GM12878 (cell line): ENCODE measurements at regions not wholly inside any gene's neighbourhood (a gene's known extent, or its start where the extent isn't known, plus 50 kb on each side); places are given as distances from the start of the nearest gene placed in this dataset.

Experiments
- ATAC-seq: fragments of 200-7000 bp; cut with Tn5 transposase; 3 replicates; pipeline ENCODE4 v1.9.1; 2020; ENCODE audit warnings: mild to moderate bottlenecking, moderate library complexity
- BruUV-seq: library from RNA; stranded (reverse); fragments of 400-500 nt; replicated peaks from 2 replicates; lab custom pipeline; 2021; lab: Mats Ljungman, UMichigan
- CTCF ChIA-PET: fragments of 300-600 bp; sonication (Branson Sonifier 250); formaldehyde crosslinking; extraction: SDS; loops from one replicate; lab custom pipeline; 2021; ENCODE audit warnings: inconsistent platforms; lab: Yijun Ruan, JAX
- POLR2A ChIA-PET: fragments of 350-600 bp; formaldehyde crosslinking; extraction: SDS; loops from one replicate; lab custom pipeline; 2021; ENCODE audit warnings: inconsistent platforms; lab: Charles Lee
- RAD21 ChIA-PET: fragments of 300-600 bp; sonication (Branson Sonifier 250); formaldehyde crosslinking; loops from one replicate; lab custom pipeline; 2023; ENCODE audit warnings: antibody characterized with exemption; ENCODE audit not compliant: unreplicated experiment; lab: Charles Lee
- SMC1A ChIA-PET: fragments of 300-600 bp; sonication (Branson Sonifier 250); formaldehyde crosslinking; loops from one replicate; lab custom pipeline; 2023; ENCODE audit not compliant: unreplicated experiment, uncharacterized antibody; lab: Charles Lee
- DNase-seq: peaks from one replicate; pipeline ENCODE4 v3.0.0-alpha.2; 2011; ENCODE audit warnings: low read depth, low spot score
- FAIRE-seq: peaks from 3 replicates; lab custom pipeline; 2011; peaks lifted over from hg19 to GRCh38; lab: Jason Lieb, UNC
- H2AFZ ChIP-seq: 2 replicates; pipeline ENCODE4 v1.6.0; 2011; ENCODE audit warnings: low read depth, low read length, control low read depth; ENCODE audit not compliant: control insufficient read depth
- H3K27ac ChIP-seq: 2 replicates; pipeline ENCODE4 v1.5.1; 2011; ENCODE audit warnings: control low read depth; ENCODE audit not compliant: control insufficient read depth, insufficient read depth
- H3K27me3 ChIP-seq, 2 experiments: replicated peaks in 1 of 2; 2 replicates each; pipeline versions ENCODE4 v1.6.0 to v1.6.1; 2011; ENCODE audit warnings: low read length in 1 of 2; ENCODE audit not compliant: control insufficient read depth in 2 of 2, insufficient read depth in 2 of 2
- H3K36me3 ChIP-seq, 2 experiments: 2 replicates each; pipeline ENCODE4 v1.5.1; 2011; ENCODE audit warnings: low read length in 1 of 2; ENCODE audit not compliant: control insufficient read depth in 2 of 2, insufficient read depth in 2 of 2
- H3K4me1 ChIP-seq: 2 replicates; pipeline ENCODE4 v1.6.1; 2011; ENCODE audit warnings: mild to moderate bottlenecking, low read length, moderate library complexity, mixed read lengths; ENCODE audit not compliant: control insufficient read depth, insufficient read depth
- H3K4me2 ChIP-seq: 2 replicates; pipeline ENCODE4 v1.6.0; 2011; ENCODE audit warnings: control low read depth; ENCODE audit not compliant: control insufficient read depth, insufficient read depth
- H3K4me3 ChIP-seq: fragments of 200-600 bp; sonication (generic); 2 replicates; pipeline ENCODE4 v1.5.1; 2016
- H3K79me2 ChIP-seq: 2 replicates; pipeline ENCODE4 v1.6.0; 2011; ENCODE audit warnings: low read length; ENCODE audit not compliant: control insufficient read depth, insufficient read depth
- H3K9ac ChIP-seq: 2 replicates; pipeline ENCODE4 v1.8.0; 2011; ENCODE audit warnings: low read length, control low read depth, mixed read lengths; ENCODE audit not compliant: control insufficient read depth, insufficient read depth
- H3K9me3 ChIP-seq: replicated peaks from 3 replicates; pipeline ENCODE4 v1.5.1; 2011; ENCODE audit warnings: mild to moderate bottlenecking, low read length; ENCODE audit not compliant: control insufficient read depth, insufficient read depth
- H4K20me1 ChIP-seq: 2 replicates; pipeline ENCODE4 v1.6.0; 2011; ENCODE audit not compliant: control insufficient read depth, insufficient read depth
- ASH2L ChIP-seq: fragments of 300-600, 200-600 bp; sonication (generic); IDR thresholded peaks from 2 replicates; pipeline ENCODE4 v1.6.1; 2017; ENCODE audit warnings: low read depth, mild to moderate bottlenecking, borderline replicate concordance
- CEBPB ChIP-seq, 2 experiments: fragments of 150-350 bp in 1 of 2; IDR thresholded peaks; 2 replicates each; pipeline ENCODE4 v1.6.1; 2012 to 2014; ENCODE audit warnings: low read depth in 2 of 2, low read length in 2 of 2, borderline replicate concordance in 1 of 2, inconsistent platforms in 1 of 2
- CREB1 ChIP-seq: IDR thresholded peaks from 2 replicates; pipeline ENCODE4 v1.6.1; 2012; ENCODE audit warnings: low read depth, mild to moderate bottlenecking, inconsistent platforms
- CREM ChIP-seq: IDR thresholded peaks from 2 replicates; pipeline ENCODE4 v1.6.1; 2014; ENCODE audit warnings: antibody characterized with exemption, low read depth
- IRF3 ChIP-seq: fragments of 450-650 bp; IDR thresholded peaks from 2 replicates; pipeline ENCODE4 v1.6.1; 2014; ENCODE audit warnings: mild to moderate bottlenecking
- JUNB ChIP-seq: IDR thresholded peaks from 2 replicates; pipeline ENCODE4 v1.6.1; 2016; ENCODE audit warnings: antibody characterized with exemption, mild to moderate bottlenecking
- KLF5 ChIP-seq: fragments of 450-650 bp; IDR thresholded peaks from 2 replicates; pipeline ENCODE4 v1.6.1; 2014; ENCODE audit warnings: mild to moderate bottlenecking; ENCODE audit not compliant: partially characterized antibody
- MTA2 ChIP-seq: fragments of 450-650 bp; IDR thresholded peaks from 2 replicates; pipeline ENCODE4 v1.6.1; 2016; ENCODE audit warnings: low read depth, mild to moderate bottlenecking, moderate library complexity
- PBX3 ChIP-seq: IDR thresholded peaks from 2 replicates; pipeline ENCODE4 v1.6.1; 2011; ENCODE audit warnings: mild to moderate bottlenecking, low read depth, low read length, moderate library complexity; ENCODE audit not compliant: insufficient replicate concordance
- POLR2AphosphoS2 ChIP-seq: IDR thresholded peaks from 2 replicates; pipeline ENCODE4 v1.6.1; 2011; ENCODE audit warnings: low read depth, mild to moderate bottlenecking, low read length, improper control_type of control experiment, moderate library complexity
- SMAD5 ChIP-seq: IDR thresholded peaks from 2 replicates; pipeline ENCODE4 v1.6.1; 2016; ENCODE audit warnings: antibody characterized with exemption, low read depth
- SP1 ChIP-seq: IDR thresholded peaks from one replicate; pipeline ENCODE4 v1.6.1; 2011; ENCODE audit warnings: low read depth, low read length
- SREBF2 ChIP-seq: IDR thresholded peaks from 2 replicates; pipeline ENCODE4 v1.6.1; 2012; ENCODE audit warnings: mild to moderate bottlenecking, low read length
- SRF ChIP-seq, 2 experiments: IDR thresholded peaks; 2 replicates each; pipeline ENCODE4 v1.6.1; 2011; ENCODE audit warnings: low read depth in 2 of 2, low read length in 2 of 2, mild to moderate bottlenecking in 1 of 2, moderate library complexity in 1 of 2
- TCF7 ChIP-seq: IDR thresholded peaks from 2 replicates; pipeline ENCODE4 v1.6.1; 2014; ENCODE audit warnings: antibody characterized with exemption, borderline replicate concordance
- ZZZ3 ChIP-seq: IDR thresholded peaks from 2 replicates; pipeline ENCODE4 v1.6.1; 2011; ENCODE audit warnings: low read depth; ENCODE audit not compliant: control insufficient read depth, insufficient read length
- WGBS: methylation state at CpG from one replicate; pipeline ENCODE4 v1.1.6; 2016; ENCODE audit warnings: low lambda C conversion rate; ENCODE audit not compliant: insufficient replicate concordance, insufficient coverage; ENCODE audit errors: missing lambda C conversion rate; 5-methylcytosine and 5-hydroxymethylcytosine counted together
- in situ Hi-C: fragments of 300-500 bp; cut with MboI; formaldehyde crosslinking; loops from 9 replicates; pipeline ENCODE4 v1.14.3; 2018; ENCODE audit warnings: mixed read lengths
- intact Hi-C: fragments of 100-400 bp; cut with micrococcal nuclease; formaldehyde crosslinking; loops from one replicate; pipeline ENCODE4 v1.14.2; 2022; ENCODE audit not compliant: unreplicated experiment

- POLR2A ChIA-PET, result no interaction called here
- TF ChIP-seq SP1 (no peak), POLR2AphosphoS2 (no peak)
- TF ChIP-seq, all 136 proteins: peak for 0
- CTCF ChIA-PET, result no interaction called here
Measured at GRCh38 chr18:50454387-50454988, 79.6 kb downstream of the SKA1 start.

GRCh38 chr18:50456285-50456684 lies 81.4 kb downstream of the SKA1 start:
- POLR2A ChIA-PET, result no interaction called here
- Histone ChIP-seq H3K27ac (no peak overlapping the region), H3K9me3 (no peaks in the 10 kb centered on the region), H3K9ac (no peak overlapping the region), H3K4me2 (no peak overlapping the region), H3K4me1 (no peaks in the 10 kb centered on the region), H3K79me2 (no peaks in the 10 kb centered on the region), H4K20me1 (no peaks in the 10 kb centered on the region), H3K27me3 (no peaks in the 10 kb centered on the region; a peak in 1 of 4 replicates), H3K4me3 (no peak overlapping the region), H2AFZ (no peak overlapping the region), H3K36me3 (no peaks in the 10 kb centered on the region)
- no peak for DNase-seq
- no TSS peak for BruUV-seq
- WGBS, result 1% methylated on average over 4 of the region's 4 CpGs
- SMC1A ChIA-PET, result no interaction called here
- CTCF ChIA-PET, result no interaction called here
- FAIRE-seq, result no peak
- RAD21 ChIA-PET, result no interaction called here
- ATAC-seq, result no peak
- intact Hi-C loops, result no loop called here
- in situ Hi-C loops, result no loop called here
- TF ChIP-seq IRF3, result no peak
- no peak for TF ChIP-seq JUNB
- TF ChIP-seq KLF5, result no peak
- TF ChIP-seq CEBPB (IDR thresholded peaks at IDR 0.05; ENCODE audit: borderline replicate concordance in 1 of 2, low read depth in 2 of 2, low read length in 2 of 2), result no peak
- no peak for TF ChIP-seq TCF7
- no peak for TF ChIP-seq PBX3
- no peak for TF ChIP-seq CREM
- no peak for TF ChIP-seq SMAD5
- TF ChIP-seq SRF (IDR thresholded peaks at IDR 0.05; ENCODE audit: low read depth in 2 of 2, low read length in 2 of 2), result no peak
- TF ChIP-seq CREB1, result no peak
- TF ChIP-seq ZZZ3, result no peak
- TF ChIP-seq MTA2, result no peak
- no peak for TF ChIP-seq ASH2L
- TF ChIP-seq SREBF2, result no peak

More at GRCh38 chr18:50454387-50454988, 79.6 kb downstream of the SKA1 start:
- ATAC-seq, result no peak
- Histone ChIP-seq H3K4me3 (no peak overlapping the region), H3K9me3 (no peaks in the 10 kb centered on the region), H3K79me2 (no peaks in the 10 kb centered on the region), H3K9ac (no peak overlapping the region), H3K4me1 (no peaks in the 10 kb centered on the region), H2AFZ (no peak overlapping the region), H3K4me2 (no peak overlapping the region), H3K36me3 (no peaks in the 10 kb centered on the region), H3K27me3 (no peaks in the 10 kb centered on the region; a peak in 1 of 4 replicates), H4K20me1 (no peaks in the 10 kb centered on the region), H3K27ac (no peak overlapping the region)
- intact Hi-C loops (no loop called here), in situ Hi-C loops (no loop called here)
- DNase-seq, result no peak
- BruUV-seq, result no TSS peak
- ChIA-PET SMC1A (interaction anchor here (1.2 kb wide), 1 partner anchor 13 kb away, joined by 3 read pairs; no protein-coding TSS in a partner anchor), RAD21 (no interaction called here)
- 53% methylated on average over 10 of the region's 10 CpGs for WGBS
- FAIRE-seq, result no peak
